GM04503 (cell line): ENCODE measurements at regions not wholly inside any gene's neighbourhood (a gene's known extent, or its start where the extent isn't known, plus 50 kb on each side); places are given as distances from the start of the nearest gene placed in this dataset.

Source experiments
- DNase-seq: peaks from one replicate; pipeline ENCODE4 v3.0.0-alpha.2; 2012; ENCODE audit warnings: low read depth

DNA sequence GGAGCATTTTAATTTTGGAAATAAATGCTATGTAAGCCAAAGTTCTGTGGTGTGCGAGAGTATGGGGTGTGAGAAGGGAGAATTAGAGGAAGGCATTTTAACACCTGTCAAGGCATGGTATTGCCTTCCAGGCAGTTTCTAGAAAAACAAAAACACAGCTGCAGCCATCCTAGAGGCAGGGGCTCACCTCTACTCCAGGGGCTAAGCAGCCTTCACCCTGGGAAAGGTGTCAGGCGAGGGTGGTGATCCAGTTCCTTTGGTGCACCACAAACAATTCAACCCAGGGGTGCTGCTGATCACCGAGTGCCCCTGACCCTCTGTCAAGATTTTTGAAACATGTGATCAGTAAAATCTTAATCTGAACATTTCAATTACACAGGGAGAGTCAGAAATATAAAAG lies 59.2 kb upstream of the GPR26 start:
- no peak for DNase-seq

DNA sequence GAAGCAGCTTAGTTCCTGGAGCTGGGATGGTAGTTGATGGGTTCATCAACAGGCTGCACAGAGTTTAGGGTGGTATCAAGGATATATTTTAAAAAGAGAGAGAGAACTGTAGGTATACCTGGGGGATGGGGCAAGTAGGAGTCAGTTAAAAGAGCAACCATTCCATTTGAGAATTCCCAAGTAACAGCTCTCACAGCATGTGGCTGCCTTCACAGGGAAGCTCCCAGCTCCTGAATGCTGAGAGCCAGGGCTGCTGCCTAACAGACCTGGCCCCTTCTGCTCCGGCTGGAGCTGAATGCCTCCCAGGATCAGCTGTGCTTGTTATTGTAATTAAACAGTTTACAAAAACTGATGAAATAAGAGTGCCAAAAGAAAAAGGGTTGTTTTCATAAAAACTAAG lies 58.8 kb upstream of the GPR26 start:
- DNase-seq: no peak

DNA sequence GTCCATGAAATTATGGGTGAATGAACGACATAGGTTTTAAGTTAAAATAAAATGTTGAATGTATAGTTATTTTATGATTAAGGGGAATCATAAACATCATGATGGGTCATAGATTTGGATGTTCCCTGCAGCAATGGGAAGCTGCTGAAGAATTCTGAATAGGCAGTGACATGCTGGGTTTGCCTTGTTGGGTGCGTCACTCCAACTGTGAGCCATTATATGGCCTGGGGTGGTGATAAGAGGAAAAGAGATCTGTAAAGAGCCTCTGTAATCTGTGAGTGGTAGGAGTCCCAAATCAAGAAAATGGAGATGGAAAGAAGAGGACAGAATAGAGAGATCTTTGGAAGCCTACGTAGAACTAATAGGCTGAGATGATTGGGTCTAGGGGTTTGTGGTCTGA lies 58.1 kb upstream of the GPR26 start:
- DNase-seq: no peak

- no peak for DNase-seq
Measured at GRCh38 chr10:123611243-123611642, 54.9 kb upstream of the GPR26 start.

DNA sequence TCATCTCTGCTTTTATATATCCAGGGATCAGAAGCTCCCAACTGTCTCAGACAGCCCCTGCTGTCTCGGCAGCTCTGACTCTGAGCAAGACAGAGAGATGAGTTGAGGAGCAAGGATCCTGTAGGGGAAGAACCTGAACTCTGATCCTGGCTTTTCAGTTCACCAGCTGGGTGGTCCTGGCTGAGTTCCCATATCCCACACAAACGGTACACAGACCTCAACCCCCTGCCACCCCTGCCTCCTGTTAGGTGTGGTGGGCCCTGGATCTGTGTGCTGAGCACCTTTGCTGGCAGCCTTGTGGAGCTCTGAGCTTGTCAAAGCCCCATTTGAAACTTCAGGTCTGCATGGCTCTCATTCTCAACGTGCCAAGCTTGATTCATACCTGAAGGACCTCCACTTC lies 54.3 kb upstream of the GPR26 start:
- DNase-seq: no peak

GRCh38 chr10:123613346-123613850 lies 52.8 kb upstream of the GPR26 start:
- no peak for DNase-seq

GRCh38 chr10:123614888-123615287 lies 51.3 kb upstream of the GPR26 start:
- DNase-seq: no peak
